Subcutaneous abdominal adipose tissue (tissue), 5 donors: ENCODE measurements at regions not wholly inside any gene's neighbourhood (a gene's known extent, or its start where the extent isn't known, plus 50 kb on each side); places are given as distances from the start of the nearest gene placed in this dataset.

Experiments used
- H3K27ac ChIP-seq: one replicate; pipeline ENCODE4 v1.7.0; 2013; ENCODE audit warnings: low read depth, mild to moderate bottlenecking, inconsistent platforms, low read length, moderate library complexity
- H3K27me3 ChIP-seq, 5 donors: one replicate each; pipeline ENCODE4 v1.7.0; 2013; ENCODE audit warnings: low read length in 5 of 5, inconsistent platforms in 1 of 5; ENCODE audit not compliant: control insufficient read depth in 5 of 5, insufficient read depth in 4 of 5
- H3K36me3 ChIP-seq, 5 donors: one replicate each; pipeline ENCODE4 v1.7.0; 2013; ENCODE audit warnings: low read length in 5 of 5; ENCODE audit not compliant: control insufficient read depth in 5 of 5, insufficient read depth in 5 of 5
- H3K4me1 ChIP-seq, 5 donors: one replicate each; pipeline ENCODE4 v1.7.0; 2013; ENCODE audit warnings: low read length in 5 of 5, mild to moderate bottlenecking in 3 of 5, moderate library complexity in 1 of 5; ENCODE audit not compliant: control insufficient read depth in 5 of 5, insufficient read depth in 5 of 5
- H3K4me3 ChIP-seq, 5 donors: one replicate each; pipeline ENCODE4 v1.7.0; 2013; ENCODE audit warnings: low read length in 5 of 5, low read depth in 1 of 5
- H3K9ac ChIP-seq, 5 donors: one replicate each; pipeline ENCODE4 v1.7.0; 2013; ENCODE audit warnings: low read length in 5 of 5, mild to moderate bottlenecking in 4 of 5, moderate library complexity in 3 of 5
- H3K9me3 ChIP-seq, 5 donors: one replicate each; pipeline ENCODE4 v1.7.0; 2013; ENCODE audit warnings: low read length in 5 of 5; ENCODE audit not compliant: control insufficient read depth in 5 of 5
- donor health status: healthy.
- donor health status: healthy.
- donor health status: healthy.
- donor health status: healthy.
- donor health status: healthy.

DNA sequence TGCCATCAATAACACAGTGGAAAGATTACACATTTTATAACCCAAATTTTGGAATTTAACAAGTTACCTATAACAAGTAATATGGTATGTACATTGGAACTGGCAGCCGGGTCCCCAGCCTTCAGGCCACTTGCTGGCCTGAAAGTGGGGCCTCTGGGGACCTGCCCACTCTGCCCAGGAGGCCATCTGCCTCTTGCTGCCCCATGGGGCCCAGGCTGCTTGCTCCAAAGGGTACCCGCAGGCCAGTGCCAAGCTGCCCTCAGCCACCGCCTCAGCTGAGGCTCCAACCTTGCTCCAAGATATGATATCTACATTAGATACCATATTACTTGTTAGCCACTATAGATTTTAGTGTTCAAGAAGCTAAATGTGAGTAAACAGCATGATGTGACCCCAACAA lies 120.8 kb upstream of the TMEFF2 start:
- Histone ChIP-seq H3K4me3 (no peak overlapping the region), H3K27ac (no peak overlapping the region), H3K36me3 (no peaks in the 10 kb centered on the region), H3K9ac (no peak overlapping the region), H3K27me3 (no peaks in the 10 kb centered on the region), H3K4me1 (no peaks in the 10 kb centered on the region), H3K9me3 (peaks cover 0 to 7% (median 0%) of the 10 kb centered on the region in 5 donors)

GRCh38 chr2:192314800-192315481 lies 120.2 kb upstream of the TMEFF2 start:
- no peaks in the 10 kb centered on the region for H3K4me1 ChIP-seq
- no peak overlapping the region for H3K9ac ChIP-seq
- no peak overlapping the region for H3K4me3 ChIP-seq
- H3K27ac ChIP-seq: no peak overlapping the region
- H3K27me3 ChIP-seq: no peaks in the 10 kb centered on the region
- peaks cover 0 to 7% (median 0%) of the 10 kb centered on the region in 5 donors for H3K9me3 ChIP-seq
- H3K36me3 ChIP-seq: no peaks in the 10 kb centered on the region

DNA sequence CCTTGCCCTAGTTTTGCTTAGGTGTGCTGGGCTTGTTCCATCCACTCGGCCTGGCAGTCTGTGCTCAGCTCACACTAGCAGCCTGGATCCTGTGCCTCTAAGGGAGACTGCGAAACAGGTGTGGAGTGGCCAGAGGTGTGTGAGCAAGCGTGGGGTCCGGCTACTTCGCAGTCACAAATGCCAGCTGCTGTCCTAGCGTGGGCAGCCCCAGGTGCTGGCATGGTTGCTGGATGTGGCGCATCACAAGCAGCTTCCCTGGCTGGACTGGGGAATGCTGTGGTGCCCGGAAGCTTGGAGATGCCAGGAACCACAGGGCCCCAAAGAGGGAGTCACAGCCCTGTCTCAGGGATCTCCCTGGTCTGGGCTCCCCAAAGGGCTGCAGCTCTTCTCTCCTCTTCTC lies 119.0 kb upstream of the TMEFF2 start:
- no peaks in the 10 kb centered on the region for H3K27me3 ChIP-seq
- H3K27ac ChIP-seq: no peak overlapping the region
- H3K36me3 ChIP-seq: no peaks in the 10 kb centered on the region
- peaks cover 0 to 7% (median 0%) of the 10 kb centered on the region in 5 donors for H3K9me3 ChIP-seq
- no peaks in the 10 kb centered on the region for H3K4me1 ChIP-seq
- H3K4me3 ChIP-seq: no peak overlapping the region
- H3K9ac ChIP-seq: no peak overlapping the region

DNA sequence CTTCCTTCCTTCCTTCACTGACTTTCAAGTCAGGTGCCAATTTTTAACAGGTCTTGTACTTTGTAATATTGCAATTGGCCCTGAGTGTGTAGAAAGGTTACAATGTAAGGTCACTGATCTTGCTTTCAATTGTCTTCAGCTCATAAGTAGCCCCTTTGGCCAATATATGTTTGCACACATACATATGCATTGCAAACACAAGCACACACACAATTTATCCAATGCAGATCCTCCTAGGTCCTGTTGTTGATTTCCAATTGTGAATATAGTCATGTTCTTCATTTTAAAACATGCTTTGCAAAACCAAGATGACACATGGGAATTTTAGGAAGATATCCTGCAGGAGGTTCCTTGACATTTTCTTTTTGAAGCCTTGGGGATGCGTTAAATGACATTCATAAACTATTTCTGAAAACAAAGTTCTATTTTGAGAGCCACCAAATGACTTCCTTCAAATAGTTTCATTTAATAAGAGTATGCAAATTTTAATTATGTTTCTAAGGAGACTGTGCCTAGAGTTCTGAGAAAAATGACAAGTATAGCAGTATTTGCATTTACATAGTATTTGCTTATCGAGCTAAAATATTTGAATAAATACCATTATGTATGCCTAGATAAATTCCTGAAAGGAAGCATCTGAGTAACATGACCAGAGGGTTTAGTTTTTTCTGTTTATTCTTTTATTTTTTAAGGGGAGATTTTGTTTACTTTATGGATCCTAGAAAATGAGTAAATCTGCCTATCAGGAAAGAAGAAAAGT lies 117.1 kb upstream of the TMEFF2 start:
- H3K9me3 ChIP-seq: peaks cover 0 to 7% (median 0%) of the 10 kb centered on the region in 5 donors
- no peaks in the 10 kb centered on the region for H3K27me3 ChIP-seq
- no peak overlapping the region for H3K4me3 ChIP-seq
- no peaks in the 10 kb centered on the region for H3K36me3 ChIP-seq
- no peak overlapping the region for H3K9ac ChIP-seq
- H3K4me1 ChIP-seq: no peaks in the 10 kb centered on the region
- H3K27ac ChIP-seq: no peak overlapping the region

DNA sequence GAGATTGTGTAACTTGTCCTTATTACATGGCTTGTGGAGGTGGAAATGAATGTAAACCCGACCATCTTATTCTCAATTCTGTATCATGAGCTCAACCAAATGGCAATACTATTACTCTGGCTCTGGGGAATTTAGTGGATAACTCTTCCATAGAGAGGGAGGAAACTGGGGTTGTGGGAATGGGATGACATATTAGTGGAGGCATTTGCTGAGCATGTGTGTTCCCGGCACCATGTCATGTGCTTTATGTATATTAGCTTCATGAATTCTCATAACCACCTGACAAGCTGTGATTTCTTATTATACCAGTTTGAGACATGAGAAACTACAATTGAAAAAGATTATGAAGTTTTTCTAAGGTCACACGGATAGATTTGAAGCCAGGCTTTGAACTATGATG lies 112.8 kb upstream of the TMEFF2 start:
- no peak overlapping the region for H3K9ac ChIP-seq
- H3K27ac ChIP-seq: no peak overlapping the region
- no peaks in the 10 kb centered on the region for H3K27me3 ChIP-seq
- H3K4me1 ChIP-seq: no peaks in the 10 kb centered on the region
- H3K36me3 ChIP-seq: no peaks in the 10 kb centered on the region
- no peak overlapping the region for H3K4me3 ChIP-seq
- no peaks in the 10 kb centered on the region for H3K9me3 ChIP-seq

- Histone ChIP-seq H3K9me3 (no peaks in the 10 kb centered on the region), H3K27ac (no peak overlapping the region), H3K4me1 (no peaks in the 10 kb centered on the region), H3K4me3 (no peak overlapping the region), H3K36me3 (no peaks in the 10 kb centered on the region), H3K9ac (no peak overlapping the region), H3K27me3 (no peaks in the 10 kb centered on the region)
Observed at GRCh38 chr2:192298664-192299063, 103.9 kb upstream of the TMEFF2 start.

DNA sequence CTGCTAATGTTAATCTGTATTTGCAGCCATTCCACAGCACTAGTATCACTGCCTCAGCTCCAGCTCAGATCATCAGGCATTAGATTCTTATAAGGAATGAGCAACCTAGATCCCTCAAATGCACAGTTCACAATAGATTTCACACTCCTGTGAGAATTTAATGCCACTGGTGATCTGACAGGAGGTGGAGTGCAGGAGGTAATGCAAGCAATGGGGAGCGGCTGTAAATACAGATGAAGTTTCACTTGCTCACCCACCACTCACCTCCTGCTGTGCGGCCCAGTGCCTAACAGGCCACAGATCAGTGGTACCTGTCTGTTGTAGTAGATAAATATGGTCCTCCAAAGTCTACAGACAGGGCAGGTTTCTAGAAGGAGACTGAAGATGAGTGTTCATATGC lies 97.7 kb upstream of the TMEFF2 start:
- no peaks in the 10 kb centered on the region for H3K9me3 ChIP-seq
- H3K27ac ChIP-seq: no peak overlapping the region
- H3K4me3 ChIP-seq: no peak overlapping the region
- no peaks in the 10 kb centered on the region for H3K4me1 ChIP-seq
- no peaks in the 10 kb centered on the region for H3K36me3 ChIP-seq
- no peaks in the 10 kb centered on the region for H3K27me3 ChIP-seq
- H3K9ac ChIP-seq: no peak overlapping the region

- Histone ChIP-seq H3K9ac (no peak overlapping the region), H3K27ac (no peak overlapping the region), H3K4me1 (no peaks in the 10 kb centered on the region), H3K9me3 (peaks cover 0 to 8% (median 0%) of the 10 kb centered on the region in 5 donors), H3K4me3 (no peak overlapping the region), H3K27me3 (no peaks in the 10 kb centered on the region), H3K36me3 (no peaks in the 10 kb centered on the region)
Observed at GRCh38 chr2:192288295-192288694, 93.6 kb upstream of the TMEFF2 start.

DNA sequence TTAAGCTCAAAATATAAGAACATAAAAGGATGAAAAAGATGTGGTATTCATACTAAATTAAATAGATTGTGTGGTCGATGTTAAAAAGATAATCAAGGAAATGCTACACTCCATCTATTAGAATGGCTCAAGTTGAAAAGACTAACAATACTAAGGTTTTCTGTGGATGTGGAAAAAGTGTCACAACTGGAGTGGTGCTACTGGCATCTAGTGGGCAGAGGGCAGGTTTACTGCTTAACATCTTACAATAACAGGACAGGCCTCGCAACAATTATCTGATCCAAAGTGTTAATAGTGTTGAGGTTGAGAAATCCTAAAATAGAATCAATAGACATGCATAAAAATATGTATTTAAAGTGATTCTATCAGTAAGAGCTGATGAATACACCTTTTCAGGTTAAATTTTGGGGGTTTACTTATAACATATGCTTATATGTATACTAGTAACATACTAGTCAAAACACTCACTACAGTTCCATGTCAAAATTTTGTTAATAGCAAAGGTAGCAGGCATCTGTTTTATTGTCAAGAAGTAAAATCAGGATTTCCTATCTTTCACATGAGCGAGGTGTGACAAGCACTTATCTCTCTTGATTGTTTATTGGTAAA lies 91.5 kb upstream of the TMEFF2 start:
- H3K9ac ChIP-seq: no peak overlapping the region
- H3K9me3 ChIP-seq: peaks cover 0 to 8% (median 0%) of the 10 kb centered on the region in 5 donors
- no peak overlapping the region for H3K4me3 ChIP-seq
- no peak overlapping the region for H3K27ac ChIP-seq
- H3K4me1 ChIP-seq: no peaks in the 10 kb centered on the region
- no peaks in the 10 kb centered on the region for H3K36me3 ChIP-seq
- H3K27me3 ChIP-seq: no peaks in the 10 kb centered on the region

GRCh38 chr2:192283450-192283849 lies 88.7 kb upstream of the TMEFF2 start:
- Histone ChIP-seq H3K36me3 (no peaks in the 10 kb centered on the region), H3K4me3 (no peak overlapping the region), H3K9me3 (peaks cover 0 to 8% (median 0%) of the 10 kb centered on the region in 5 donors), H3K27me3 (no peaks in the 10 kb centered on the region), H3K4me1 (no peaks in the 10 kb centered on the region), H3K27ac (no peak overlapping the region), H3K9ac (no peak overlapping the region)
